ENCODE measurements at regions not wholly inside any gene's neighbourhood (a gene's known extent, or its start where the extent isn't known, plus 50 kb on each side); places are given as distances from the start of the nearest gene placed in this dataset.
"Not testable (repeated sequence)": the region's sequence is repeated elsewhere in the genome, so short reads cannot be mapped to it uniquely, and the experiment has no call there.

DNA sequence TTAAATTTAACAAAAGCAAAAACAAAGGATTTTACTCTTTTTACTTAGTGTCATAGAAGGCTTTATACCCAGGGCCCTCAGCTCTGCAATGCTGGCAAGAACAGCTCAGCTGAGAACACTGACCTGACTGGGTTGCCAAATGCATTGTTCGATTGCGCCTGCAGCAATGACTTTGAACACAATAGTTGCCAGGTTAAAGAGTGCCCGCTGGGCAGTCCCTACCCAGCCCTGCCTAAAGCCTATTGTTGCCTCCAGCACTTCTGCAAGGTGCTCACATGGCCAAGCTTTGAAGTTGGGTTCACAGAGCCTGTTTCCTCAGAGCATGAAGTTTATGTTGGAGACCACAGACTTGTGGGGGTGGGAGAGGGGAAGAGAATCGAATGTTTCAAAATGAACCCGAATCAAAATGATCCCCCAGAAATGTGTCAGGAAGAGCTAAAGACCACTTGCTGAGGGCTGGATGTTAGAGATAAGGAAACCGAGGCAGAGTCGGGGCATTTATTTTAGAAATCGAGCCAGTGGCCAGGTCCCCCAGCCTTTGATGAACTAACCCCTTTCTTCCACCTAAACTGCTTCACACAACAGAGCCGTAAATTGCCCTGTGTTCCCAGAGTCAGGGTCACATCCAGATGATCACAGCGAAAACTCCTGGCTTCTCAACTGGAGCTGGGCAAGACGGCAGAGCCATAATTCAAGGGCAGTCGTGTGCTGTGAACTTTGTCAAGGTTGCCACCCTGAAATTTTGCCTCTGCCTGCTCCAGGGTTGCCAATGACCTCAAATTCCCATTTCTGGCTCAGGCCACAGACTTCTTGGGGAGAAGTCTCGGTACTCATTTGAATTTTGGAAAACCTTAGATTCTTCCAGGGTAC, 55.0 kb downstream of the FOXA2 start:
- no peak for DNase-seq

DNA sequence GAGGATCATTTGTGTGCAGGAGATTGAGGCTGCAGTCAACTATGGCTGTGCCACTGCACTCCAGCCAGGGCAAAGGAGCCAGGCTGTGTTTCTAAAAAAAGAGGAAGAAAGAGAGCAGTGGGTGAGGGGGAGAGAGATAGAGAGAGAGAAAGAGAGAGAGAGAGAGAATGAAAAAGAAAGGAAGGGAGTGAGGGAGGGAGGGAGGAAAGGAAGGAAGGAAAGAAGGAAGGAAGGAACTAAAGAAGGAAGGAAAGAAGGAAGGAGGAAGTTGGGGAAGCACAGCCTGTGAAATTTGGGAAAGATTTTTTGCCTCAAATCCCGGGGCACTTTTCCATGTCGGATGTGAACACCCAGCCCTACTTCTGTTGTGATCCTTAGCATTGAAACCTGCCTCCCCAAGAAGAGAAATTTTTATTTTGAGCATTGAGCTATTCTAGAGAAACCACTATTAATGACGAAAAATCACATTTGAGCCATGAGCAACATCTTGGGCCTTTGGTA, 57.8 kb downstream of the FOXA2 start:
- DNase-seq = no peak

DNA sequence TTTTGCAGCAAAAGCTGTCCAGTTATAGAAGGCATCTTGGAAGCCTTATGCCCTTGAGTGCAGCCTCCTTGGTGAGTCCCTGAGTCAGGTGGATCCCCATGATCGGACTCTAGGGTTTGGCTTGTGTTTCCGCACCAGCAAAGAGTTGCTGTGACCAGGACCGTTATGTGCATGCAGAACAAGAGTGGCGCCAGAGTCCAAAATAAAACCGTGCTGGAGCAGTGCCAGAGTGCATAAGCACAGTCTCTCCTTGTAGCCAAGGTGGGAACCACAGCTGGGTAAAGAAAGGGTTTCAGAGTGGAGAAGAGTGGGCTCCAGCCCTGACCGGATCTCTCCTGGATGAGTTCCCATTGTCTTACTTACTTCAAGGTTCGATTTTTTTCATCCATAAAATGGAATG, 58.6 kb downstream of the FOXA2 start:
- no peak for DNase-seq

DNA sequence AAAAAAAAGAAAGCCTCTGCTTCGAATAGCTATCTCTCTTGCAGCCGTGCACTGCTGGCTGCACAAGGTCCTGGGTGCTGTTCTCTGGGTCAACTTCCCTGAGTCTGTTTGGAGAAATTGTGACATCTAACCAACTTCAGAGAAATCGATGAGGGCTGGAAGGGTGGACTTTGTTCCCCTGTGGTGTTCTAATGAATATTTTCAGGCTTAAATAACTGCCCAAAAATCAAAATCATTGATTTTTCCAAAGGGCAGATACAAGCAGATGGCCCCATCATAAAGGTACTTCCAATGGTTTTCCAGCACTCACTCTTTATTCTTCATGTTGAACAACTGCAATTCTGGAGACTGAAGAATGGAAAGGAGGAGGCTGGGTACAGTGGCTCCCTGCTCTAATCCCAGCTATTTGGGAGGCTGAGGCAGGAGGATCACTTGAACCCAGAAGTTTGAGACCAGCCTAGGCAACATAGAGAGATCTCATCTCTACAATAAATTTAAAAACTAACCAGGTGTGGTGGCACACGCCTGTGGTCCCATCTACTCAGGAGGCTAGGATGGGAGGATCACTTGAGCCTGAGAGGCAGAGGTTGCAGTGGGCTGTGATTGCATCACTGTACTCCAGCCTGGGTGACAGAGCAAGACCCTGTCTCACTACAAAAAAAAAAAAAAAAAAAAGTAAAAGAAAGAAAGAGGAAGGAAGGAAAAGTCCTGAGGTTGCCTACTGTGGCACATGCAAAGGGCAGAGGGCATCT, 59.1 kb downstream of the FOXA2 start:
- no peak for DNase-seq

DNA sequence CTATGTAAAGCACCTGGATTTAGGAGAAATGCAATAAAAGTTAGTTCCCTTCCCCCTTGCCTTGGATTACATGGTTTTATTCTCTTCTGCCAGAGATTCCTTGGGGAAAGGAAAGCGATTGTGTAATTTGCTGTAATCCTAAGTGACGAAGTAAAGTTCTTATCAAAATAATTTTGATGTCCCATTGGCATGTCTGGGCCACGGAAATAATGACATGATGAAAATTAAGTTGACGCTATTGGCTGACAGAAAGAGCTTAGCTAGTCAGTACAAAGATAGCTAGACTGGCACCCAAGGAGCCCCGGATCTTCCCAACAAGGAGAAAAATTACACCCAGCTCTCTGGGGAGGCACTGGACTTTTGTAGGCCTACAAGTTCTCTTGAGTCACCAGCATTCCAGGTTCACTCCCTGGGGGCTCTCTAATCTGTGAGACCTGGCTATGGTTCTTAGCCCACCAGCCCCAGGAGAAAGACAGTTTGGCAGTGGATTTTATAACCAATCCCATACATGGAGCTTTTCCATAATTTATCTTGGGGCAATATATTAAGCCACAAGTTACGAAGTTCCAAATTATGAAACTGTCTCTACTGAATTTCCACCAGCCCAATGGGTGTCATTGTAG, 59.9 kb downstream of the FOXA2 start:
- DNase-seq = no peak

DNA sequence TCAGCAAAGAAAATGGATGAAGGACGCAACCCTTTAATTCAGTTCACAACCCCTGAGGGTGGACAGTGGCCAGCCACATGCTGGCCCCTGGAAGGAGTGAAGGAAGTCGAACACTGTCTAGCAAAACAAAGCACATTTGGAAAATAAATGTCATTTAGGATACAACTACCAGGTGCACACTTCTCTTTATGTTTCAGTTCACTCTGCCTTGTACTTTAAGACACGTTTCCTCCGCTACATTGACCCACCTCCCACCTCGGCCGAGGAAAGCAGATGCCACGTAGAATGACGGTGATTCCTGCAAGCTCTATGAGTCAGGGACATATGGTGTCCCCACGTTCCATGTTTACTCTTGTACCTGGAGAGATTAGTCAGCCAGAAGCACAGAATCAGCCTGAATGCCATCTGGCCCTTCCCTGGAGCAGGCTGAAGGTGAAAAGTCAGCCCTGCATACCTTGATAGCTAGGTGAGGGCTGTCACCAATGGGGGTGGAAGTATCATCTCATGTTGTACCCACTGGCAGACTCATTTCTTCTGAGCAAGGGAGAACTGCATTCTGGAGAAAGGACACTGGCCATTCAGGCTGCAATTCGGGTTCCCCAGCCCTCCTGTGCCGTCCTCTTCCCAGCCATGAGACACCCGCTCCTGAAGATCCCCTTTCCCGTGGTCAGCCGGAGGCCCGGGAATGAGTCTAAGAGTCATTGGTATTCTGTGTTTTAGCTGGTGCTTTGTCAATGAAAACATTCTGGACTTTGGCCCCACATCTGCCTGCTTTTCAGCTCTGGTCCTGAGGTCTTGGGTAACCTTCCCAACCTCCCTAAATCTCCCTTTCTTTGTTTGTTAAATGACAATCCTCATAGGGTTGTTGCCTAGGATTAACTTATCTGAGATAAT, 60.6 kb downstream of the FOXA2 start:
- DNase-seq = no peak

DNA sequence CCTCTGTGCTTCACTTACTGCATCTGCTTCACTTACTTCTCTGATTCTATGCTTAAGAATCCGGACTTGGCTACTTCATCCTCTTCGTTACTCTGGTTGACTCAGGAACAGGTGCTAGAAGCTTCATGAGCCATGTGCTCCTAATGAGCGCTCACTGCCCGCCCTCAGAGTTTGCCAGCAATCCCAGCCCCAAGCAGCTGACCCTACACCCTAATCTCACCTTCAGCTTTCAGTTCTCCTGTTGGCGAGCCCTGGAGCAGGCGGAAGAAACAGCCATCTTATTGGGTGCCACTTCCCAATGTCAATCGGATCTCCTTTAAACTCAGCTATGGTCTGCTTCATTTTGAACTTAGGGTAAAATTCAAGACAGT, 61.3 kb downstream of the FOXA2 start:
- no peak for DNase-seq

DNA sequence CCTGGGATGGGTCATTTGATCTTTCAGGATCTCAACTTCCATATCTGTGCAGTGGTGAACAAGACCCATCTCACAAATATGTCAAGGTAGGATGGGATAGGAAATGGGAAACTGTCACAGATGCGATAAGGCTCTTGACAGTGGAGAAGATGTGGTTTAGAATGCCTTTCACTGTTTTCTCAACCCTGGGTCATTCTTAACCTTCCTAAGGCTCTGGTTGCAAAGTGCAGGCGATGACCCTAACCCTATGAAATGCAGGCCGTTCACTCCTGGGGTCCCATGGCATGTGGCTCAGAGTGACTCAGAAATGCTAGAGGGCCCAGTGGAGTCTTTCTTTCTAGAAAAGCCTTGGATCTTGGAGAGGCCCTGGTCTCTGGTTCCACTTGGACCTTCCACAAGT, 61.7 kb downstream of the FOXA2 start:
- DNase-seq = no peak

DNA sequence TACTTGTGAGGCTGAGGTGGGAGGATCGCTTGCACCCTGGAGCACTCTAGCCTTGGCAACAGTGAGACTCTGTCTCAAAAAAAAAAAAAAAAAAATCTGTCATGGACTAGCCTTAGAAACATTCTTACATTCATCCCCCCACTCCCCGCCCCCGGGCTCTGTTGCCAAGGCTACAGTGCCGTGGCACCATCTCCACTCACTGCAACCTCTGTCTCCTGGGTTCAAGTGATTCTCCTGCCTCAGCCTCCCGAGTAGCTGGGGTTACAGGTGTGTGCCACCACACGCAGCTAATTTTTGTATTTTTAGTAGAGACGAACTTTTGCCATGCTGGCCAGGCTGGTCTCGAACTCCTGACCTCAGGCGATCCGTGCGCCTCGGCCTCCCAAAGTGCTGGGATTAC, 62.4 kb downstream of the FOXA2 start:
- DNase-seq = not testable (repeated sequence)

DNA sequence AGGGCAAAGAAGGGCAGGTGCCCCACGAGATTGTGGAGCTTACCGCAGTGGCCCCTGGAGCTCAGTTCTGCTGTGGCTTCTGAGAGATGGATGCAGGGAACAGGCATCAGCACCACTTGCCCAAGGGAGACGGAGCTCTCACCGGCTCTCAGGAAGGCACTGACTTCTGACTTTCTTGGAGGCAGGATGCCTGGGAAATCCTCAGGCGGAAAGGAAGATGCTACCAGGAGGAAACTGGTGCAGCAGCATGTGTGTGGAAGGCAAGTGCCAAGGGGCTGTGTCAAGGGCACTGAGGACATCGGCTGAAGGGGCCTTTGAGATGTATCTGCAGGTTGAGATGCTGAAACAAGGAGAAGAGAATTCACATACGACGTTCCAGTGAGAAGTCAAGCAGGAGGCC, 64.0 kb downstream of the FOXA2 start:
- no peak for DNase-seq

DNA sequence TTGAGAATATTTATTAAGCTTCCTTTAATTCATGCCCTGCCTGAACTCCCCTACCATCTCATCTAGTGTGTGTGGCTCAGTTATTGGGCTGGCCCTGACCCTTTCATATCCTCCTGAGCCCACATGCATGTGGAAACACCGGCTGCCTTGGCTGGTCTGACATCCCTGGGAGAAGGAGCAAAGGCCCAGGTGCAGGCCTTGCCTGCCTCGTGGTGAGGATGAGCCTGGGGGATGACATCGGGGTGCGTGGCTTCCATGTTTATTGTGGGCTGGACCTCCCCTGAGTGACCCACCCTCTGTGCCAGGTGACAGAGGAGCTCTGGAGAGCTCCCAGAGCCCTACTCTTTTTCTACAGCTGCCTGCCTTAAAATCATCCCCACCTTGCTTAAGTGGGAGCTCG, 69.1 kb downstream of the FOXA2 start:
- DNase-seq = no peak

DNA sequence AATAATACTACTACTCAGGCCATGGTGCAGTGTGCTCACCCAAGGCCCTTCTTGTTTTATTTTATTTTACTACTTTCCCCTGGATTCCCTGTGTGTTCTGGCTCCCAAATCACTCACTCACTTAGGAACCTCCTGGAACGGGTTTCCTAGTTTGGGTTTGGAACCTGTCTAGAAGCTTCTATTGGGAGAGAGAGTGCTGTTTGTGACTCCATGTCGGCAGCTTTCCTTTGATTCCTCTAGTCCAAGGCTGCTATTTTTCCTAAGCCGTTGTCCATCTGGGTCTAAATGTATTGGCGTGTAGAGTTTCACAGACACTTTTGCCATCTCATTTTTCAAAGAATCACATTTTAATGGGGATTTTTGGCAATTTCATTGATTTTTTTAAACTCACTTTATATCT, 70.8 kb downstream of the FOXA2 start:
- DNase-seq = no peak

DNA sequence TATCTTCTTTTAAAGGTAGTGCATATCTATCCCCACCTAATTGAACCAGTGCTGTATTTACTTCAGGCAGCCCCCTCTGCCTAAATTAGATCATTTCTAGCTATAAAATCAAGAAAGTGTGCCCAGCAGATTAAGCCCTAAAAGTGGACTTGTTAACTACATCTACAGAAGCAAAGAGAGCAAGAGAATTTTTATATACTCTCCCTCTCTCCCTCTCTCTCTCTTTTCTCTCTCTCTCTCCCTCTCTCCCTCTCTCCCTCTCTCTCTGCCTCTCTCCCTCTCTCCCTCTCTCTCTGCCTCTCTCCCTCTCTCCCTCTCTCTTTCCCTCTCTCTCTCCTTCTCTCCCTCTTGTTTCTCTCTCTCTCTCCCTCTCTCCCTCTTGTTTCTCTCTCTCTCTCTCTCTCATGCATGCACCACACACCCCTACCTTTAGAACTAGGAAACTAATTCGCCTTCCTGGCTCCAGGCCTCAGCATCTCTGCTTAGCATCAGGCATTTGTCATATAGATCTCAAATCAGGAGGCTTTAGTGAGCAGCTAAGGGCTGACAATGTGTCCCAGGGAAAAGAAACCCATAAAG, 71.4 kb downstream of the FOXA2 start:
- no peak for DNase-seq

DNA sequence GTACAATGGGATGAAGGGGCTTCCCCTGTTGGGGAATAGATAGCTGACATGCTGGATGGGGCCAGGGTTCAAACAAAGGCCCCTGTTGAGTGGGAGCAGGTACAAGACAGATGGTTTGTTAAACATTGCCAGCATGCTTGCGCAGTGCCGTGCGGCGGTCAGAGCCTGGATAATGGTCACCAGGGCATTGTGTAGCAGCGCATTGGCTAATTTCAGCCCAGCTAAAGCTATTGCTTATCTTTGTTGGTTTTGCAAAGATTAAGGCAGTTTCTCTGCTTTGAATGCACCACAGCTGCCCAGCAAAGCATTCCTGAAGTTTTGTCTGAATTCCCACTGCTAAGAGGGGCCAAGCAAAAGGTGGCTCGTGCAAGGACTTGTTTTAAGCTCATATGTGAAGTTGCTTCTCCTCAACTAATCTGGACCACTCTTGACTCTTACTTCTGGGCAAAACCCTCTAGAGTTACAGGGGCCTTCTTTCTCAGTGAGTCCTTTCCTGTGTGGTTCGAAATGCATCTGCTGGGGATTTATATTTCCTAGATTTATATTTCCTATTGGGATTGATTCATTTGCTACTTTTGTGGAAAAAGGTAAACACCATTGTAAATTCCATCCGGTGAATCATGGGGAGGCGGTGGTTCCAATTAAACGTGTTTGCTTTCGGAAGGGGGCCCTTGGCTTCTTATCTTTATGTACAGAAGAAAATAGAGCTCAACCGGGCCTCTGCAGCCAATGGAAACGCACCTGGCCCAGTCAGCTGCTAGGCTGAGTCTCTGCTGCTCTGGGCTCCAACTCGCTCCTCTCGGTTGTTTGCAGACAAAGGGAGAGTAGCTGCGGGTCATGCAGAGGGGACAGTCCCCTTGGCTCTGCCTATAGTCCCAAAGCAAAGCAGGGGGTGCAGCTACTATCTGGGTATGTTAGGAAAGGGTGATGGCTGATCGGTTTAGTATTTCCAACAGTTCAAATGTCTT, 72.1 kb downstream of the FOXA2 start:
- no peak for DNase-seq

DNA sequence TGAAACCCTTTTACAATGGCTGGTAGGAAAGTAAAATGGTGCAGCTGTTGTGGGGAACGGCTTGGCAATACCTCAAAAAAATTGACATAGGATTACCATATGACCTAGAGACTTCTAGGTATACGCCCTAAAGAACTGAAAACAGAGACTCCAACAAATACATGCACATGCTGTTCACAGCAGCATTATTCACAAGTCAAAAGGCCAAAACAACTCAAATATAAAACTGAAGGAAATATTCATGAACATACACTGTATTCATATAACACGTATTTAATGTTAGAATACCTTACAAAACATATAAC, 74.6 kb downstream of the FOXA2 start:
- no peak for DNase-seq

DNA sequence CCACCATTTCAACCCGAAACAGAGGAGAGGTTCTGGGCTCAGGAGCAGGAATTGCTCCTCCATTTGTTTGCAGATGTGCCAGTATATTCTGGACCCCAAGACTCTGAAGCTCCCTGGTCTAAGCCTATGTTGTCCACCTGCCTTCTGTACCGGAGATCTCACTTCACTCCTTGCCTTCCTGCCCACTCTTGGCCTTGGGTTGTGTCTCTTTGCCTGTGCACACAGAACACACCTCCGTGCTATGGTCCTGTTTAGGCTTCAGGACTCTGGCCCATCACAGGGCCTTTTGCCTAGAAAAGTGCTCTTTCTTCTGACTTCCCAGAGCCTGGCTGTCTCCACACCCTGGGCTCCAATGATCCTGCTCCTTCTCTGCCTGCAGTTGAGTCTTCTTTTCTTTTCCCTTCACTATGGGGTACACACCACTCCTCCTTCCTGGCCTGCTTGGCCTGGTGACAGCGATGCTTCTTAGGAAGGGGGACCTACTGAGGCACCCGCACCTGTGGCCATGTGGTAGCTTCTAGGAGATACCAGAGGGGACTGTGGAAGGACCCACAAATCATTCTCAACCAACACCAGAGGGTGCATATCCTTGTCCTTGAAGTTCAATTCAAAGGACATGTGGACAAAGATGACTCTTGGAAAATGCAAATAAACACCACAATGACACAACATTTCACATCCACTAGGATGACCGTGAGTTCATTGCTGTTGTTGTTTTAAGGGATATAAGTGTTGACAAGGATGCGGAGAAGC, 75.1 kb downstream of the FOXA2 start:
- DNase-seq = no peak

DNA sequence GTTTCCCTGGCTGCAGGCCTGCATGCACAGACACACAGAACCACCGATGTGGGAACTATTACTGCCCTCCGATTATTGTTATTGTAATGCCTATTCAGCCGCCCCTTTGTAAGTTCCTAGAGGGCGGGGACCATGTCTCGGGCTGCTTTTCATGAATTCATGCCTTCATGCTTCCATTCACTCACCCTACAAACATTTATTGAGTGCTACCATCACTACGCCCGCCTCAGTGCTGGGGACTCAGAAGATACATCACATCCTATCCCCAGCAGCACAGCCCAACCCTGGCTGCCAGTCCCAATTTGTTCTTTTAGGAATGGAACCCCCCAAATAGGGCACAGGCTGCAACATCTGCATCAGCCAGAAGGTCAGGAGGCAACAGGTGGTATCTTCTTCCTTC, 75.9 kb downstream of the FOXA2 start:
- DNase-seq = no peak

DNA sequence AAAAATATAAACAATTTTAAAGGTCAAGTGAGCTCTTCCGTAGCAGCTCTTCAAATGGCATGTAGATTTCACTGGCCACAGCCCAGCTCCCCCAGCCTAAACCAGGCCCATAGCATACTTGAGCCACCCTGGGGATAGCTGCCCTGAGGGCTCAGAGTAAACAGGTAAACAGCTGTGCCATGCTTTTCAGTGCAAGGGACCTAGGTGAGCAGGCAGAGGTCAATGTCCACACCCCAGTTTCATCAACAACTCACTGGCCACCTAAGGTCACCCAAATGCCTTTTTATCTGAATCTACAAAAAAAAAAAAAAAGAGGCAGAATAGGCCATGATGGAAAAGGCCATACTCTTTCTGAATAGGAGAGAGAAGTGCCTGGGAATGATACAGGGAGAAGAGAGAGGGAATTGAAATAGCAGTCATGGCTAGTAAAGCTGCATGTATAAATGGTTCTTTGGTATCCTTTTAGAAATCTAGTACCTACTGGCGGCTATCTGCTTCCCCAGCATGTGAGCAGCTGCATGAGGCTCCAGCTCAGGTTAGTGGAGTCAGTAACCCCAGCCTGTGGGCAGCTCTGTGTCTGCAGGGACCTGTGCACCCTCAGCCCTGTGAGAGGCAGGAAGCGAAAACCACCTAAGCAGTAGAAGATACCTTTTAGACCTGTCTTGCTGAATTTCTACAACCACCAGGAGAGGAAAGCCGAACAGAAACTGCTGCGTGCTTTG, 77.0 kb downstream of the FOXA2 start:
- DNase-seq = no peak

DNA sequence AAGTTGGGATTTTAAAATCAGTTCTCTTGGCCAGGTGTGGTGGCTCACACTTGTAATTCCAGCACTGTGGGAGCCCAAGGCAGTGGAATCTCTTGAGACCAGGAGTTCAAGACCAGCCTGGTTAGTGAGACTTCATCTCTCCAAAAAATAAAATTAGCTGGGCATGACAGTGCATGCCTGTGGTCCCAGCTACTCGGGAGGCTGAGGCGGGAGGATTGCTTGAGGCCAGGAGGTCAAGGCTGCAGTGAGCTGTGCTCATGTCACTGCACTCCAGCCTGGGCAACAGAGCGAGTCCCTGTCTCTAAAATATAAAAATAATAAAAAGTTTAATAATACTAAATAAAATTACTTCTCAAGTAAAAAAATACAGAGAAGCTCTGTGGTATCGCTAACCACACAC, 77.5 kb downstream of the FOXA2 start:
- DNase-seq = no peak

DNA sequence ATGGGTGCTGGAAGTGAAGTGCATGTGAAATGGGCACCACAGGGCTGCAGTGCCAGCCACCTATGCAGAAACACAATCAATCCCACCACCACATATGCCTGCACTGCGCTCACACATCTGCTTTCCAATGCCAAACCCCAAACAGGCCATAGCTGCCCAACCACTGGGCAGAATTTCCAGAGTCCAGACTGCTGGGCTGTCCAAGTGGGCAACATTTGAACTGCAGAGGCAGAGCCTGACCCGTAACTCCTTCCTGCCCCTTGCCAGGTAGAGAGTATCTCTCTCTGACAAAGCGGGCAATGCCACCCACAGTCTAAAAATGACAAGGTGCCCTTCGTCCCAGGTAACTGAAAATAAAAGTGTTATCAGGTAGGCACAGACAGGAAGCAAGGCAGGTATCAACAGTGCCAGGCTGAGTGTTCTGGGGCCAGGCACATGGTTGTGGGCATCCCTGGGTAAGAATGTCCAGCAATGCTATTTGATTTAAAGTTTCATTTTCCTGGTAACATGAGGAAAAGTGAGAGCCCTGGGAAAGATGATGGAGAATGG, 79.5 kb downstream of the FOXA2 start:
- no peak for DNase-seq
